WTC11 (cell line): ENCODE measurements at regions not wholly inside any gene's neighbourhood (a gene's known extent, or its start where the extent isn't known, plus 50 kb on each side); places are given as distances from the start of the nearest gene placed in this dataset.

Experiments used
- ATAC-seq: fragments of 200-7000 bp; cut with Tn5 transposase; 2 replicates; pipeline ENCODE4 v1.10.0; 2021; ENCODE audit warnings: mild to moderate bottlenecking, moderate library complexity
- CTCF ChIA-PET: fragments of 300-600 bp; sonication (Branson Sonifier 250); formaldehyde crosslinking; loops from one replicate; lab custom pipeline; 2021; ENCODE audit warnings: antibody characterized with exemption; lab: Charles Lee
- POLR2A ChIA-PET: fragments of 350-600 bp; sonication (Branson Sonifier 250); formaldehyde crosslinking; loops from one replicate; lab custom pipeline; 2021; ENCODE audit warnings: antibody characterized with exemption; lab: Charles Lee
- DNase-seq: peaks from one replicate; pipeline ENCODE4 v3.0.0; 2021; ENCODE audit warnings: low spot score
- H3K27ac Mint-ChIP-seq: 2 replicates; pipeline ENCODE4 v1.8.0; 2021; ENCODE audit warnings: mixed read lengths
- H3K27me3 Mint-ChIP-seq: 2 replicates; pipeline ENCODE4 v1.8.0; 2021; ENCODE audit warnings: low read depth, mild to moderate bottlenecking, moderate library complexity, mixed read lengths
- H3K36me3 Mint-ChIP-seq: 2 replicates; pipeline ENCODE4 v1.8.0; 2021; ENCODE audit warnings: mixed read lengths
- H3K4me1 Mint-ChIP-seq: 2 replicates; pipeline ENCODE4 v1.8.0; 2022; ENCODE audit warnings: mixed read lengths
- H3K4me3 Mint-ChIP-seq: 2 replicates; pipeline ENCODE4 v1.8.0; 2021; ENCODE audit warnings: mild to moderate bottlenecking, moderate library complexity, mixed read lengths
- H3K9me3 Mint-ChIP-seq: 2 replicates; pipeline ENCODE4 v1.8.0; 2021; ENCODE audit warnings: mixed read lengths
- AFF4 ChIP-seq: sonication (generic); formaldehyde crosslinking; IDR thresholded peaks from 2 replicates; pipeline ENCODE4 v1.8.1; 2023; ENCODE audit warnings: mild to moderate bottlenecking, missing genetic modification reagents, borderline replicate concordance
- CBFB ChIP-seq: sonication (generic); formaldehyde crosslinking; IDR thresholded peaks from 2 replicates; pipeline ENCODE4 v1.8.1; 2022; ENCODE audit warnings: mild to moderate bottlenecking, low read depth, missing genetic modification reagents
- CREB1 ChIP-seq: sonication (generic); formaldehyde crosslinking; IDR thresholded peaks from 2 replicates; pipeline ENCODE4 v1.8.0; 2023; ENCODE audit warnings: mild to moderate bottlenecking, missing genetic modification reagents
- E2F4 ChIP-seq: sonication (generic); formaldehyde crosslinking; IDR thresholded peaks from 2 replicates; pipeline ENCODE4 v1.8.1; 2022; ENCODE audit warnings: low read depth, mild to moderate bottlenecking, moderate library complexity, missing genetic modification reagents, borderline replicate concordance
- E2F5 ChIP-seq: sonication (generic); formaldehyde crosslinking; IDR thresholded peaks from 2 replicates; pipeline ENCODE4 v1.8.1; 2022; ENCODE audit warnings: mild to moderate bottlenecking, moderate library complexity, missing genetic modification reagents
- ERG ChIP-seq: fragments of 250-450 bp; sonication (Bioruptor Pico); IDR thresholded peaks from 2 replicates; pipeline ENCODE4 v1.8.0; 2021; ENCODE audit warnings: mild to moderate bottlenecking
- HMGA2 ChIP-seq: fragments of 250-450 bp; sonication (Bioruptor Pico); IDR thresholded peaks from 2 replicates; pipeline ENCODE4 v1.4.0; 2021; ENCODE audit warnings: mild to moderate bottlenecking, moderate library complexity
- MAX ChIP-seq: sonication (generic); formaldehyde crosslinking; IDR thresholded peaks from 2 replicates; pipeline ENCODE4 v1.8.0; 2022; ENCODE audit warnings: mild to moderate bottlenecking, missing genetic modification reagents
- MYBL2 ChIP-seq: sonication (generic); formaldehyde crosslinking; IDR thresholded peaks from 2 replicates; pipeline ENCODE4 v1.8.1; 2023; ENCODE audit warnings: mild to moderate bottlenecking, moderate library complexity, missing genetic modification reagents
- SMAD4 ChIP-seq: sonication (generic); formaldehyde crosslinking; IDR thresholded peaks from 2 replicates; pipeline ENCODE4 v1.8.0; 2022; ENCODE audit warnings: mild to moderate bottlenecking, missing genetic modification reagents
- TEAD4 ChIP-seq: sonication (generic); formaldehyde crosslinking; IDR thresholded peaks from 2 replicates; pipeline ENCODE4 v1.8.0; 2022; ENCODE audit warnings: mild to moderate bottlenecking, missing genetic modification reagents
- ZNF138 ChIP-seq: sonication (generic); formaldehyde crosslinking; conservative IDR thresholded peaks from 2 replicates; pipeline ENCODE4 v1.8.1; 2022; ENCODE audit warnings: mild to moderate bottlenecking, moderate library complexity, missing genetic modification reagents
- ZNF232 ChIP-seq: sonication (generic); formaldehyde crosslinking; IDR thresholded peaks from 2 replicates; pipeline ENCODE4 v1.8.0; 2022; ENCODE audit warnings: mild to moderate bottlenecking, missing genetic modification reagents
- ZNF281 ChIP-seq: sonication (generic); formaldehyde crosslinking; IDR thresholded peaks from 2 replicates; pipeline ENCODE4 v1.8.0; 2023; ENCODE audit warnings: mild to moderate bottlenecking, missing genetic modification reagents
- ZNF416 ChIP-seq: fragments of 250-450 bp; sonication (Bioruptor Pico); IDR thresholded peaks from 2 replicates; pipeline ENCODE4 v1.9.0; 2021; ENCODE audit warnings: mild to moderate bottlenecking, inconsistent platforms
- ZNF423 ChIP-seq: fragments of 250-450 bp; sonication (Bioruptor Pico); IDR thresholded peaks from 2 replicates; pipeline ENCODE4 v2.1.2; 2022; ENCODE audit warnings: mild to moderate bottlenecking, moderate library complexity
- ZNF532 ChIP-seq: fragments of 250-450 bp; sonication (Bioruptor Pico); IDR thresholded peaks from 2 replicates; pipeline ENCODE4 v1.9.0; 2021; ENCODE audit warnings: mild to moderate bottlenecking, borderline replicate concordance
- ZSCAN18 ChIP-seq: fragments of 250-450 bp; sonication (Bioruptor Pico); IDR thresholded peaks from 2 replicates; pipeline ENCODE4 v2.1.2; 2022; ENCODE audit warnings: mild to moderate bottlenecking, moderate library complexity

GRCh38 chr4:62923783-62924182 lies 1485.5 kb downstream of the TECRL start:
- H3K27ac Mint-ChIP-seq: no peak overlapping the region
- H3K4me3 Mint-ChIP-seq: no peak overlapping the region
- no peaks in the 10 kb centered on the region for H3K4me1 Mint-ChIP-seq
- DNase-seq (no peak), ATAC-seq (no peak)
- H3K36me3 Mint-ChIP-seq: no peaks in the 10 kb centered on the region
- H3K9me3 Mint-ChIP-seq: no peaks in the 10 kb centered on the region
- POLR2A ChIA-PET: no interaction called here
- CTCF ChIA-PET: no interaction called here
- TF ChIP-seq ZNF138 (CRISPR knock-in tag): no peak
- TF ChIP-seq HMGA2: no peak
- TF ChIP-seq ERG (CRISPR knock-in tag): no peak
- TF ChIP-seq ZNF281 (CRISPR knock-in tag): no peak
- no peak for TF ChIP-seq CBFB (CRISPR knock-in tag)
- TF ChIP-seq ZSCAN18 (CRISPR knock-in tag): no peak
- TF ChIP-seq MAX: no peak
- TF ChIP-seq ZNF532 (CRISPR knock-in tag): no peak
- no peak for TF ChIP-seq SMAD4 (CRISPR knock-in tag)
- no peak for TF ChIP-seq E2F5
- no peak for TF ChIP-seq MYBL2
- no peak for TF ChIP-seq ZNF416 (CRISPR knock-in tag)
- no peak for TF ChIP-seq CREB1
- TF ChIP-seq E2F4 (CRISPR knock-in tag): no peak
- TF ChIP-seq ZNF232: no peak
- no peak for TF ChIP-seq TEAD4
- TF ChIP-seq ZNF423 (CRISPR knock-in tag): no peak
- TF ChIP-seq AFF4 (CRISPR knock-in tag): no peak
- H3K27me3 Mint-ChIP-seq: no peaks in the 10 kb centered on the region; the same call in 1 of the 2 replicates
